SJCRH30 (cell line): ENCODE measurements at regions not wholly inside any gene's neighbourhood (a gene's known extent, or its start where the extent isn't known, plus 50 kb on each side); places are given as distances from the start of the nearest gene placed in this dataset.
A peak's percentile ranks its signal among the peaks of the same experiment; 100 is the strongest.

Source experiments
- DNase-seq, 2 experiments: peaks; one replicate each; pipeline ENCODE4 v3.0.0-alpha.2; 2015 to 2020
- H3K27ac ChIP-seq: fragments of 250-450 bp; sonication (Bioruptor Pico); 2 replicates; pipeline ENCODE4 v1.5.1; 2020; ENCODE audit warnings: mild to moderate bottlenecking, moderate library complexity
- H3K27me3 ChIP-seq: fragments of 250-450 bp; sonication (Bioruptor Pico); 2 replicates; pipeline ENCODE4 v1.5.1; 2020; ENCODE audit warnings: mild to moderate bottlenecking, moderate library complexity
- H3K36me3 ChIP-seq: fragments of 250-450 bp; sonication (Bioruptor Pico); 2 replicates; pipeline ENCODE4 v1.5.1; 2020; ENCODE audit warnings: mild to moderate bottlenecking, moderate library complexity
- H3K4me1 ChIP-seq: fragments of 250-450 bp; sonication (Bioruptor Pico); 2 replicates; pipeline ENCODE4 v1.5.1; 2020; ENCODE audit warnings: mild to moderate bottlenecking, moderate library complexity
- H3K4me3 ChIP-seq: fragments of 250-450 bp; sonication (Bioruptor Pico); 2 replicates; pipeline ENCODE4 v1.5.1; 2020; ENCODE audit warnings: mild to moderate bottlenecking, moderate library complexity
- H3K9me3 ChIP-seq: fragments of 250-450 bp; sonication (Bioruptor Pico); replicated peaks from 2 replicates; pipeline ENCODE4 v1.5.1; 2020; ENCODE audit warnings: mild to moderate bottlenecking, moderate library complexity

- Histone ChIP-seq H3K27me3 (no peaks in the 10 kb centered on the region), H3K4me1 (peaks cover 25% of the 10 kb centered on the region; the same call in 1 of the 2 replicates), H3K27ac (no peak overlapping the region), H3K4me3 (no peak overlapping the region), H3K9me3 (no peaks in the 10 kb centered on the region), H3K36me3 (no peaks in the 10 kb centered on the region)
- no peak for DNase-seq
Observed at GRCh38 chr15:99506399-99506798, 59.4 kb upstream of the MEF2A start.

- Histone ChIP-seq H3K4me1 (peaks cover 25% of the 10 kb centered on the region), H3K9me3 (no peaks in the 10 kb centered on the region), H3K27ac (peak overlapping the region; percentile 32), H3K4me3 (peak overlapping the region; percentile 32), H3K36me3 (no peaks in the 10 kb centered on the region), H3K27me3 (no peaks in the 10 kb centered on the region)
- no peak for DNase-seq
Observed at GRCh38 chr15:99507016-99507503, 58.7 kb upstream of the MEF2A start.

GRCh38 chr15:99507504-99508310 is 58.1 kb upstream of the MEF2A start:
- H3K4me3 ChIP-seq, result peak overlapping the region; percentile 32
- H3K27ac ChIP-seq, result peak overlapping the region; percentile 32
- peaks cover 31% of the 10 kb centered on the region for H3K4me1 ChIP-seq
- peak; percentile 80 to 88 for DNase-seq
- no peaks in the 10 kb centered on the region for H3K9me3 ChIP-seq
- H3K36me3 ChIP-seq, result no peaks in the 10 kb centered on the region
- H3K27me3 ChIP-seq, result no peaks in the 10 kb centered on the region

- peaks cover 32% of the 10 kb centered on the region for H3K4me1 ChIP-seq
- no peaks in the 10 kb centered on the region for H3K27me3 ChIP-seq
- H3K9me3 ChIP-seq, result no peaks in the 10 kb centered on the region
- H3K36me3 ChIP-seq, result no peaks in the 10 kb centered on the region
- H3K27ac ChIP-seq, result peak overlapping the region; percentile 32; the same call in 1 of the 2 replicates
- DNase-seq, result no peak
- H3K4me3 ChIP-seq, result peak overlapping the region; percentile 32
Observed at GRCh38 chr15:99508311-99508645, 57.5 kb upstream of the MEF2A start.

GRCh38 chr15:99508852-99509251 is 56.9 kb upstream of the MEF2A start:
- Histone ChIP-seq H3K36me3 (no peaks in the 10 kb centered on the region), H3K9me3 (no peaks in the 10 kb centered on the region), H3K27me3 (no peaks in the 10 kb centered on the region), H3K4me1 (peaks cover 32% of the 10 kb centered on the region), H3K4me3 (no peak overlapping the region), H3K27ac (no peak overlapping the region)
- DNase-seq, result no peak

GRCh38 chr15:99509686-99510461 is 55.9 kb upstream of the MEF2A start:
- Histone ChIP-seq H3K4me1 (peaks cover 30% of the 10 kb centered on the region), H3K4me3 (no peak overlapping the region), H3K9me3 (no peaks in the 10 kb centered on the region), H3K36me3 (no peaks in the 10 kb centered on the region), H3K27me3 (no peaks in the 10 kb centered on the region), H3K27ac (no peak overlapping the region)
- DNase-seq, result no peak

- Histone ChIP-seq H3K27me3 (no peaks in the 10 kb centered on the region), H3K9me3 (no peaks in the 10 kb centered on the region), H3K4me3 (peak overlapping the region; percentile 40), H3K36me3 (no peaks in the 10 kb centered on the region), H3K4me1 (peaks cover 19% of the 10 kb centered on the region), H3K27ac (peak overlapping the region; percentile 53)
- no peak for DNase-seq
Observed at GRCh38 chr15:99511531-99511865, 54.3 kb upstream of the MEF2A start.

GRCh38 chr15:99511866-99512661 is 53.7 kb upstream of the MEF2A start:
- DNase-seq, result peak; percentile 73 to 85
- no peaks in the 10 kb centered on the region for H3K9me3 ChIP-seq
- H3K27ac ChIP-seq, result peak overlapping the region; percentile 53
- no peaks in the 10 kb centered on the region for H3K36me3 ChIP-seq
- peaks cover 14% of the 10 kb centered on the region for H3K4me1 ChIP-seq
- H3K4me3 ChIP-seq, result peak overlapping the region; percentile 40
- no peaks in the 10 kb centered on the region for H3K27me3 ChIP-seq

GRCh38 chr15:99514306-99514705 is 51.5 kb upstream of the MEF2A start:
- peaks cover 8% of the 10 kb centered on the region for H3K4me1 ChIP-seq
- no peaks in the 10 kb centered on the region for H3K27me3 ChIP-seq
- no peak overlapping the region for H3K27ac ChIP-seq
- H3K9me3 ChIP-seq, result no peaks in the 10 kb centered on the region
- H3K36me3 ChIP-seq, result no peaks in the 10 kb centered on the region
- no peak for DNase-seq
- H3K4me3 ChIP-seq, result no peak overlapping the region
